Choroid plexus epithelial cell (primary cell): ENCODE measurements at regions not wholly inside any gene's neighbourhood (a gene's known extent, or its start where the extent isn't known, plus 50 kb on each side); places are given as distances from the start of the nearest gene placed in this dataset.

ENCODE experiments used
- DNase-seq: peaks from one replicate; pipeline ENCODE4 v3.0.0-alpha.2; 2010; ENCODE audit warnings: low read depth
- H3K4me3 ChIP-seq: 2 replicates; pipeline ENCODE4 v1.5.1; 2011; ENCODE audit warnings: low read depth, mild to moderate bottlenecking, control low read depth, low read length, moderate library complexity
- CTCF ChIP-seq: conservative IDR thresholded peaks from 2 replicates; pipeline ENCODE4 v1.5.1; 2011; ENCODE audit warnings: low read depth, mild to moderate bottlenecking, control low read depth, inconsistent platforms, low read length, moderate library complexity

GRCh38 chr5:86964889-86965288 lies 302.8 kb upstream of the RASA1 start:
- no peak for TF ChIP-seq CTCF
- H3K4me3 ChIP-seq: no peak overlapping the region
- no peak for DNase-seq

- peak; percentile 47 for TF ChIP-seq CTCF
- DNase-seq: peak; percentile 74
- H3K4me3 ChIP-seq: peak overlapping the region; percentile 28
Measured at GRCh38 chr5:86968301-86968753, 299.4 kb upstream of the RASA1 start.

GRCh38 chr5:86970361-86970760 lies 297.3 kb upstream of the RASA1 start:
- TF ChIP-seq CTCF: no peak
- no peak for DNase-seq
- no peak overlapping the region for H3K4me3 ChIP-seq

- DNase-seq: peak; percentile 53
- TF ChIP-seq CTCF: peak; percentile 47
- H3K4me3 ChIP-seq: no peak overlapping the region
Measured at GRCh38 chr5:86971034-86971571, 296.6 kb upstream of the RASA1 start.

- no peak for DNase-seq
- H3K4me3 ChIP-seq: no peak overlapping the region
- no peak for TF ChIP-seq CTCF
Measured at GRCh38 chr5:86974955-86975354, 292.7 kb upstream of the RASA1 start.

- TF ChIP-seq CTCF: no peak
- DNase-seq: no peak
- no peak overlapping the region for H3K4me3 ChIP-seq
Measured at GRCh38 chr5:86977190-86977589, 290.5 kb upstream of the RASA1 start.

- TF ChIP-seq CTCF: no peak
- no peak overlapping the region for H3K4me3 ChIP-seq
- no peak for DNase-seq
Measured at GRCh38 chr5:86977808-86978207, 289.9 kb upstream of the RASA1 start.
